GM12875 (cell line): ENCODE measurements at regions not wholly inside any gene's neighbourhood (a gene's known extent, or its start where the extent isn't known, plus 50 kb on each side); places are given as distances from the start of the nearest gene placed in this dataset.
"Not testable (repeated sequence)": the region's sequence is repeated elsewhere in the genome, so short reads cannot be mapped to it uniquely, and the experiment has no call there.

ENCODE experiments used
- H3K4me3 ChIP-seq: one replicate; pipeline ENCODE4 v1.5.1; 2011; ENCODE audit warnings: low read depth, low read length, control low read depth
- CTCF ChIP-seq: IDR thresholded peaks from 2 replicates; pipeline ENCODE4 v1.5.1; 2011; ENCODE audit warnings: low read depth, mild to moderate bottlenecking, control low read depth, inconsistent platforms, low read length, moderate library complexity, borderline replicate concordance; ENCODE audit not compliant: insufficient read depth

- no peak for TF ChIP-seq CTCF
- H3K4me3 ChIP-seq, result no peak overlapping the region
Observed at GRCh38 chr6:776528-776931, 83.6 kb upstream of the EXOC2 start.

GRCh38 chr6:775863-776262 lies 82.9 kb upstream of the EXOC2 start:
- no peak overlapping the region for H3K4me3 ChIP-seq
- TF ChIP-seq CTCF, result no peak

- H3K4me3 ChIP-seq, result not testable (repeated sequence)
Observed at GRCh38 chr6:771683-772082, 78.7 kb upstream of the EXOC2 start.

- TF ChIP-seq CTCF, result no peak
- no peak overlapping the region for H3K4me3 ChIP-seq
Observed at GRCh38 chr6:767755-768512, 75.0 kb upstream of the EXOC2 start.

- no peak for TF ChIP-seq CTCF
- no peak overlapping the region for H3K4me3 ChIP-seq
Observed at GRCh38 chr6:766625-767024, 73.7 kb upstream of the EXOC2 start.

- H3K4me3 ChIP-seq, result no peak overlapping the region
- no peak for TF ChIP-seq CTCF
Observed at GRCh38 chr6:761997-762396, 69.1 kb upstream of the EXOC2 start.

- H3K4me3 ChIP-seq, result no peak overlapping the region
- TF ChIP-seq CTCF, result no peak
Observed at GRCh38 chr6:760982-761955, 68.3 kb upstream of the EXOC2 start.
